Activated B cell treated with CpG ODN at 0.5 μM for 24 hours (primary cell): ENCODE measurements at regions not wholly inside any gene's neighbourhood (a gene's known extent, or its start where the extent isn't known, plus 50 kb on each side); places are given as distances from the start of the nearest gene placed in this dataset.

Source experiments
- ATAC-seq: fragments of 200-7000 bp; cut with Tn5 transposase; one replicate; pipeline ENCODE4 v1.10.0; 2021; ENCODE audit warnings: low read depth, mild to moderate bottlenecking, moderate library complexity
- CTCF ChIA-PET: fragments of 350-600 bp; sonication (Branson Sonifier 250); formaldehyde crosslinking; loops from one replicate; lab custom pipeline; 2021; ENCODE audit warnings: antibody characterized with exemption; lab: Charles Lee
- POLR2A ChIA-PET: fragments of 350-600 bp; sonication (Branson Sonifier 250); formaldehyde crosslinking; loops from one replicate; lab custom pipeline; 2021; ENCODE audit warnings: antibody characterized with exemption; lab: Charles Lee
- DNase-seq: peaks from one replicate; pipeline ENCODE4 v3.0.0; 2022
- H3K27ac Mint-ChIP-seq: one replicate; pipeline ENCODE4 v1.8.0; 2020; ENCODE audit warnings: mixed read lengths
- H3K27me3 Mint-ChIP-seq: one replicate; pipeline ENCODE4 v1.8.0; 2021; ENCODE audit warnings: mixed read lengths
- H3K36me3 Mint-ChIP-seq: one replicate; pipeline ENCODE4 v1.8.0; 2021; ENCODE audit warnings: low read depth, mixed read lengths
- H3K4me1 Mint-ChIP-seq: one replicate; pipeline ENCODE4 v1.8.0; 2021; ENCODE audit warnings: mixed read lengths
- H3K4me3 Mint-ChIP-seq: one replicate; pipeline ENCODE4 v1.8.0; 2020; ENCODE audit warnings: mild to moderate bottlenecking, mixed read lengths
- H3K9me3 Mint-ChIP-seq: one replicate; pipeline ENCODE4 v1.8.0; 2020; ENCODE audit warnings: mixed read lengths
- CTCF ChIP-seq: fragments of 200-600 bp; IDR thresholded peaks from one replicate; pipeline ENCODE4 v1.8.0; 2022; ENCODE audit warnings: antibody characterized with exemption, mild to moderate bottlenecking
- intact Hi-C: fragments of 100-400 bp; cut with micrococcal nuclease; formaldehyde crosslinking; loops from one replicate; pipeline ENCODE4 v1.15.1; 2024

GRCh38 chr20:40512994-40513393 is 176.0 kb downstream of the MAFB start:
- CTCF ChIA-PET, result no interaction called here
- ATAC-seq, result no peak
- no peaks in the 10 kb centered on the region for H3K4me1 Mint-ChIP-seq
- no peak for DNase-seq
- H3K36me3 Mint-ChIP-seq, result no peaks in the 10 kb centered on the region
- H3K4me3 Mint-ChIP-seq, result no peak overlapping the region
- H3K27me3 Mint-ChIP-seq, result peaks cover 6% of the 10 kb centered on the region
- H3K9me3 Mint-ChIP-seq, result no peaks in the 10 kb centered on the region
- POLR2A ChIA-PET, result no interaction called here
- intact Hi-C loops, result no loop called here
- no peak overlapping the region for H3K27ac Mint-ChIP-seq
- TF ChIP-seq CTCF, result no peak

GRCh38 chr20:40512591-40512990 is 176.4 kb downstream of the MAFB start:
- Mint-ChIP-seq H3K4me3 (no peak overlapping the region), H3K9me3 (no peaks in the 10 kb centered on the region), H3K36me3 (no peaks in the 10 kb centered on the region), H3K27ac (no peak overlapping the region), H3K4me1 (no peaks in the 10 kb centered on the region), H3K27me3 (peaks cover 3% of the 10 kb centered on the region)
- ChIA-PET CTCF (no interaction called here), POLR2A (no interaction called here)
- intact Hi-C loops, result no loop called here
- DNase-seq (no peak), ATAC-seq (no peak)
- no peak for TF ChIP-seq CTCF

GRCh38 chr20:40511478-40511877 is 177.6 kb downstream of the MAFB start:
- ATAC-seq, result no peak
- Mint-ChIP-seq H3K27ac (no peak overlapping the region), H3K4me3 (no peak overlapping the region)

GRCh38 chr20:40510622-40511021 is 178.4 kb downstream of the MAFB start:
- ATAC-seq, result no peak
- POLR2A ChIA-PET, result no interaction called here
- intact Hi-C loops, result no loop called here
- peaks cover 3% of the 10 kb centered on the region for H3K27me3 Mint-ChIP-seq
- no peak overlapping the region for H3K27ac Mint-ChIP-seq
- no peaks in the 10 kb centered on the region for H3K4me1 Mint-ChIP-seq
- H3K36me3 Mint-ChIP-seq, result no peaks in the 10 kb centered on the region
- H3K4me3 Mint-ChIP-seq, result no peak overlapping the region
- CTCF ChIA-PET, result no interaction called here
- H3K9me3 Mint-ChIP-seq, result no peaks in the 10 kb centered on the region
- TF ChIP-seq CTCF, result no peak
- DNase-seq, result no peak

More at GRCh38 chr20:40511478-40511877, 177.6 kb downstream of the MAFB start:
- Mint-ChIP-seq H3K27me3 (peaks cover 3% of the 10 kb centered on the region), H3K36me3 (no peaks in the 10 kb centered on the region), H3K9me3 (no peaks in the 10 kb centered on the region), H3K4me1 (no peaks in the 10 kb centered on the region)
- TF ChIP-seq CTCF, result no peak
- ChIA-PET POLR2A (no interaction called here), CTCF (no interaction called here)
- intact Hi-C loops, result no loop called here
- DNase-seq, result no peak

GRCh38 chr20:40508821-40509220 is 180.2 kb downstream of the MAFB start:
- POLR2A ChIA-PET, result no interaction called here
- H3K27ac Mint-ChIP-seq, result no peak overlapping the region
- no peaks in the 10 kb centered on the region for H3K36me3 Mint-ChIP-seq
- H3K9me3 Mint-ChIP-seq, result no peaks in the 10 kb centered on the region
- CTCF ChIA-PET, result no interaction called here
- TF ChIP-seq CTCF, result no peak
- ATAC-seq, result no peak
- no peak overlapping the region for H3K4me3 Mint-ChIP-seq
- intact Hi-C loops, result no loop called here
- no peaks in the 10 kb centered on the region for H3K4me1 Mint-ChIP-seq
- H3K27me3 Mint-ChIP-seq, result no peaks in the 10 kb centered on the region
- no peak for DNase-seq
